GM19328 (cell line): ENCODE measurements at regions not wholly inside any gene's neighbourhood (a gene's known extent, or its start where the extent isn't known, plus 50 kb on each side); places are given as distances from the start of the nearest gene placed in this dataset.

Experiments used
- ATAC-seq: cut with Tn5 transposase; IDR thresholded peaks from one replicate; pipeline ENCODE4 v1.9.1; 2021; ENCODE audit warnings: mild to moderate bottlenecking, moderate library complexity; ENCODE audit not compliant: unreplicated experiment

GRCh38 chr17:70624211-70624610, 454.9 kb downstream of the KCNJ2 start:
- ATAC-seq = no peak

GRCh38 chr17:70629902-70630301, 460.6 kb downstream of the KCNJ2 start:
- ATAC-seq = no peak

DNA sequence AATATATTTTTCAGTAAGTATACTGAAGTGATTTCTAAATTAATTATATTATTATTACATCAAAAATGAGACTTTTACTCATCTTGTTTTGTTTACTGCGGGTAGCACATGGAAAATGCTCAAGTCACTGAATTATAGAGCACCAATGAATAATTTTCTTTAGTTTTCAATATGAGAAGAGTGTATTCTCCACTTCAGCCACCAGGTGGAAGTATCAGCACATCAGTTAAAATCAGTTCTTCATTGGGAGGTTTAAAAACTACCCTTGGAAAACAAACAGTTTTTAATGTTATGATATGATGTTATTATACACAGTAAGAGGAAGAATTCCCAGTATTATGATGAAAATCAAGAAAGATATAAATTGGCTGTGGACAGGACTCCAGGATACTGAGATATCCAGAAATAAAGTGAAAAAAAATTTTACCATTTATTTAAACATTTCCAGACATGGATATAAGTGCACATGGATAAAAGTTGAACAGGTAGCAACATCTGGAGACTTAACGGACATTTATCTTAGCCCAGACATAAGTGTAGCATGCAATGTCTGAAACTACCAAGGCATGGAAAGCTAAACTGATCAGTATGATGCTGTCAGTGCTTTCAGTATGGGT, 467.3 kb downstream of the KCNJ2 start:
- ATAC-seq = no peak

DNA sequence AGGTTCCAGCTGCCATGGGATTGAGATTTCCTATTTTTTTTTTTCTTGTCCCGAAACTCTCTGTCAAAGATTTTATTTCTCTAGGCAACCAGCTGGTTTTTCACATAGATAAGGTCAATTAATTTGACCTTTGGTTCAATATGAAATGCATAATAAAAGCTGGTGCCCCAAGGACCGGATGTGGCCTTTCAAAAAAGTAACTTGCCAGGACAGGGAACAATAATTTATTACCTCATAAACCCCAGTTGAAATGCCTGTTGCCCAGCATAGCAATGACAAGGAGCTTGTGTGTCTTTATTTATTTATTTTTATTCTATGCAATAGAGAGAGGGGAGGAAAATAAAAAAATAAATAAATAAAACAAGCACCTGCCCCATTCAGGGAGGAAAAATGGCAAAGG, 472.7 kb downstream of the KCNJ2 start:
- ATAC-seq = no peak

DNA sequence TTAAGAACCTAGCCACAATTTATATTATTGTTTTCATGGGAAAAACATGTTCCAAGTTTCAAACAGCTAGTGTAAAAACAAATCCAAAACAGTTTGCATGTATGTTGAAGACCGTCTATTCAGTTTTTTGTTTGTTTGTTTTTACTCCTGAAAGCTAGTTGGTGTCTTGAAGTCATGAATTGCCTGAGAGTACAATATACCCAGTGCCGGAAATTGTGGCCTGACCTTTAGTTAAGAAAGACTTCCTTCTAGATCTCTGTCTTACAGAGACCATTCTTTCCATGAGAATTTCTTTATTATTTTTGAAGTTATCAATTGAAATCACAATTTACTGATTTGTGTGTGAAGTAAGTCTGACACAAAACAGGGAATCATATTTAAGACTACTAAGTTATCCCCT, 474.8 kb downstream of the KCNJ2 start:
- ATAC-seq = no peak

- ATAC-seq = no peak
These were observed 477.3 kb downstream of the KCNJ2 start for GRCh38 chr17:70646673-70647072.

- no peak for ATAC-seq
These were observed 478.8 kb downstream of the KCNJ2 start for GRCh38 chr17:70648166-70648565.

DNA sequence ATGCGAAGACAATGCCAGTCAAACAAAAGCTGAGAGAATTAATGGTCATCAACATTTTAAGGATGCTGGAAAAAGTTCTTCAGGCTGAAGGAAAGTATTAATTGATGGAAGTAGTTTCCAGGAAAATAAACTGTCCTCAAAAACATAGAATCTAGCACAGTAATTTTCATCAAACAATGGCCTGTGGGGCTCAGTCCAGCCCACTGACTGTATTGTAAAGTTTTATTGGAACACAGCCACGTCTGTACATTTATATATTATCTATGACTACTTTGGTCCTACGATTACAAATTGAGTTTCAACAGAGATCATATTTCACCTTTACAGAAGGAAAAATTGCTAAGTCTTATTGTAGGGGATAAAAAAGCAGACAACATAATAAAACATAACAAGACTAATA, 484.5 kb downstream of the KCNJ2 start:
- ATAC-seq = no peak

GRCh38 chr17:70654706-70655105, 485.4 kb downstream of the KCNJ2 start:
- ATAC-seq = no peak

DNA sequence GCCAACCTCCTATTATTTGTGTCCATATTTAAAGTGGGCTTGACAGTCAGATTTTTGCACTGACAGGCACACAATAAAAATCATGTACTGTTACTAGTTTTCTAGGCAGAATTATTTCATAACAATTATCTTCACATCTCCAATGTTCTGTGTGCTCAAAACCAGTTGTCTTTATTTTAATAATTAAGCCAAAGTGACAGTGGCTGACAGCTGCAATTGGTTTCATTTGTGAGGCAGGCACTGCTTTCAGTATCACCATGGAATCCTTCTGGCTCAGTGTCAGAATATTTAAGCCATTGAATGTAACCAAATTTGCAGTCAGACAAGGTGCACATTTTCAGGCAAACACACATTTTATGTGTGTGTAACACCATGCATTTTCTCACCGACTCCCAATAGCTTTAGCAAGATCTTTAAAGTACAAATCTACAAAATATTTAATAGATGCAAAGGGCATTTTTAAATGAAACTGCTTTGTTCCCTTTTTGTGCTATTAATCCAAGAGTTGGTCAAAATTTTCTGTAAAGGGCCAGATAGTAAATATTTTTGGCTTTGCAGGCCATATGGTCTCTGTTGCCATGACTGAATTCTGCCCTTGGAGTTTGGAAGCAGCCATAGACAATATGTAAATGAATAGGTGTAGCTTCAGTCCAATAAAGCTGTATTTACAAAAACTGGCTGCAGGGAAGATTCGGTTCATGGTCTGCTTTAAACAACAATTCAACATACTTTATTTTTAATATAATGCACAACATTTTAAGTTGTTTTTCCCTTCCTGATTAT, 486.0 kb downstream of the KCNJ2 start:
- ATAC-seq = no peak

DNA sequence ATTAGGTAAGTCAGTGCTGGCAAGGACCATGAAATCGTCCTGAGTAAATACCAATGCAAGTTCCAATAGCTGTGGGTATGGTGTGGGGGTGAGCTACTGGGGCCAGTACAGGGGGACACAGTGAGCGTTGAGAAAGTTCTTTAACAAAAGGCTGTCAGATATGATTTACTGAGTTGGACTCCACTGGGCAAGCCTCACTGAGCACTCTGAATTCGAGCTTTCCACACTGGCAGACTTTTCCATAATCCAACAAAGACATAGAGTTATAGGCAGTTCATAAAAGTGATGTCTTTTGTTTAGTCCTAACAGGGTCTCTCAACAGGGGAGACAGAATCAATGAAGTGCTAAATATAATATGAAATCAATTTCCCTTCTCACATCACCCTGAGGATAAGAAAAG, 489.0 kb downstream of the KCNJ2 start:
- ATAC-seq = no peak

DNA sequence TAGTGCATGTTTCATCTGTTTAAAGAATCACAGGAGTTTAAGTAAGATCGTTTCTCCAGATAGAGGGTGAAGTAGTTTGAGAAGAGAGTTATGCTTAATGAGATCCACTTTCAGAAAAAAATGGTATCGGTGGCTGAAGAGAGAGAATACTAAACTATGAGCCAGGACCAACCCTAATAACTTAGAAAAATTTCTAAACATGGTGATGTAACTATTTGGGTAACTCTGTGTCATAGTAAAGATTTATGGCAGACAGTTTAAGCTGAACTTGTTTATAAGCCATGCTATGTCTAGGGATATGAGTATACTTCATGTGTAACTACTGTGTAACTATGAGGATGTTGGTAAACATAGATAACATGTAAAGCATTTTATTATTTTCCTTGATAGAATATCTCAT, 489.5 kb downstream of the KCNJ2 start:
- no peak for ATAC-seq

DNA sequence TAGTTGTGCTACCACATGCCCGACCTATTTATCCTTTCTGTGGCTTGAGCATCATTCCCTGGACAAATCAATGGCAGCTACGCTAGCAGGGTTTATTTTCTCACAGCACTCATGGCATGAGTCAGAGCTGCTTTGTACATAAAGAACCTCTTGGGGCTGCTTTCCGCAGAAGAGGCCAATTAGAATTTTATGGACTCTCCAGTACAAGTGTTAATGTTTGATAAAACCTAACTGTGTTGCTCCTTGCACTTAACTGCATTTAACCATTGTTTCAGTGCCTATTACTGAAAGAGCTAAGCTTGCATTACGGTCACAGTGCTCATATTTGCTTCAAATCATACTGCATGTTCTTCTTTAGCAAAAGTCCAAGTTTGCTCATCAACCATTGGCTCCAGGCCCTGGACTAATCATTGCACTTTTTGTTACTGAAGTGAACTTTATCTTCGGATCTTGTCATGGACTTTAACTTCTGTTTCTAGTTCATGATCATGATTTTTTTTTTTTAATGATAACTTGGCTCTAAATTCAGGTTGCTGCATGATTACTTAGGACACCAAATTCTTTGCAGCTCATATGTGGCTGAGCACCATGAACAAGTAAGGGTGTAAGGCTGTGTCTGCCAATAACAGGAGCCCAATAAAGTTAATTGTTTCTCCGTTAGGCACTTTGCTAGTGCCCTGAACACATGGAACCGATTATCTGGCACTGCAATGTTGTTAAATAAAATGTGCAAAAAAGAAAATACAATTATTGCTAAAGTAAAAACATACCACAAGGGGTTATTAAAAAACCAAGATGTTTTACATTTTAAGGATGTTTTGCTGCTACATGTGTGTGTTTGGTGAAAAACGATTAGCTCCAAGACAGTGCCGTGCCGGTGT, 492.2 kb downstream of the KCNJ2 start:
- no peak for ATAC-seq

GRCh38 chr17:70668276-70668937, 499.1 kb downstream of the KCNJ2 start:
- ATAC-seq = no peak

DNA sequence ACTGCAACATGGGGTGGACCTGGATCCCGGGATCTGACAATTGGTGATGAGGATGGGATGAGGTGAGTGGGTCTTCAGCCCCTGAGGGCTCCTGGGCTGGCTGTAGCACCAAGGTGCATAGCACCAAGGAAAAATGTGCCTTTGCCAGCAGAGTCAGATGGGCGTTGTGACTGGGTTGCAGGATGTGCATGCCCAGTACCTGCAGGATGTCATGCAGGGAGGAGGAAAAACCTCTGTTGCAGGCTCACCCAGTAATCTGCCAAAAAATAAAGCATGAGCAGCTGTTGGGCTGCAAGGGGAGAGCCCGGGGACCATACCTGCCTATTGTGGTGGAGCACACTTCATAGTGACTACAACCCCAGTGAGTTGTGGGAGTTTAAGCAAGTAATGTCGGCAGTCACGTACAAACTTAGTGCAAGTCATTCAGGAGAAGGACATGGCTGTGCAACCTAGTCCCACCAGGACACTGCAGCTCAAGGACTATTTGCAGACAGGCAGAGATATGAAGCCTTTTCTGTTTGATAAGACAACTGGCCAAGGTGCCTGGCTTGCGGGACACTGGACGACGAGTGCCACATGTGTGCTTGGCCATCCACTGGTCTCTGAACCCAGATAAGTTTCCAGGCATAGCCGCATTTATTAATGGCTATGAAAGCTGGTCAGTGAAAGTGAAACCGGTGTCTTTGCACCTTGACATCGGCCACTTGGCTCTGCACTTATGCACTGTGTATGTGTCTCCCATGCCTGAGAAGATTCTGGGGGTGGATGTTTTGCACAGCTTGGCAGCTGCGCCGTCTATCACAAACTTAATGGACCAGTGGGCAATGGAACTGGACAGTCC, 499.8 kb downstream of the KCNJ2 start:
- no peak for ATAC-seq

DNA sequence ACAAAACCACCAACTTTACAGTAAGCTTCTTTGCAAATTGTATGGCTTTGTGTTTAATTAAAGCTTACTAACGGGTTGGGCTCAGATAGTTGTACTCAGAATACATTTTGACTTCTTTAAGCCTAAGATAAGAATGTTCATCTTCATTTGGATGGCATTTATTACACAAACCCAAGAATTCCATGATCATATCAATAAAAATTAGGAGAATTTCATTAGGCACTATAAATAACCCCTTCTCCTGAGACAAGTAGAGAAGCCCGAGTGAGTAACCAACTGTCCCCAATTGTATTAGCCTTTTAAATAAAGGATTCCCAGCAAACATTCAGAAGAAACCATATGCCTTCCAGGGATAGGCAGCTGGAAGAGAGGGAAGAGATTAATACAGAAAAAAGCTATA, 504.7 kb downstream of the KCNJ2 start:
- ATAC-seq = no peak

- ATAC-seq = no peak
These were observed 505.8 kb downstream of the KCNJ2 start for GRCh38 chr17:70675070-70675590.

- no peak for ATAC-seq
These were observed 508.7 kb downstream of the KCNJ2 start for GRCh38 chr17:70677783-70678647.

- no peak for ATAC-seq
These were observed 509.6 kb downstream of the KCNJ2 start for GRCh38 chr17:70678889-70679288.
